NCI-H446 treated with DMSO at 0.1 percent for 48 hours (cell line): ENCODE measurements at regions not wholly inside any gene's neighbourhood (a gene's known extent, or its start where the extent isn't known, plus 50 kb on each side); places are given as distances from the start of the nearest gene placed in this dataset.

Source experiments
- DNase-seq: peaks from one replicate; lab custom pipeline; 2025; lab: John Stamatoyannopoulos, UW

GRCh38 chr1:118736322-118736721, 251.8 kb downstream of the TBX15 start:
- DNase-seq: no peak

DNA sequence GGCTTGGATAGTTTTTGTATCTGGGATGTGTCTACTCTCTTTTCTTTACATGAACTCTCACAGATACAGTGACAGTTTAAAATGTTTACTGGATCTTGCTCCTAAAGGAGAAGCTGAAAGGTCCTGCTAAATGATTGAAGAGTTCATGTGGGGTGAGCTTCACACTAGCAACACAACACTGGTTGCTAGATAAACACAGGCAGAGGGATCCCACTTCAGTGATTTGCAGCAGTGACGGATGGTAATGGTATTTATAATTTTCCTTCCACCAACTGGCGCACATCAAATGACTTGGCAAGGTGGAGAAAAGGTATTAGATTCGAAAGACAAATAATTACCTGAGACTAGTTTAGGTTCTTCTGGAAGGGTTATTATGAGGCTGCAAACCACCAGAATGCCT, 270.2 kb downstream of the TBX15 start:
- no peak for DNase-seq

DNA sequence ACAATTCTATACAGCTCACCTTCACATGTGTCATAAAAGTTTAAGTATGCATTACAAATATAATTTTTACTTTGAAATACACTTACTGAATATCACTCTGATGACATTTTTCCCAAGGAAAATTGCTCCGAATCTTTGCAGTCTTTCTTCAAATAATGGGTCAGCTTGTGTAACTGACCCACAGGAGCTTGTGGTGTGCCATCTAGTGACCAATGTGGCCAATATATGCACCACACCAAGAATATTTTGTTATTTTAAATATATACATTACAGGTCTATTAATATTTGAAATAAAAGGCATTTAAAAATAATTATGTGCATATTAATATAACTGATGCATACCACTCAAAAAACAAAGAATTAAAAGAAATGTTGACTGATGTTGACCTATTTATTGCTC, 271.4 kb downstream of the TBX15 start:
- DNase-seq: no peak

GRCh38 chr1:118711356-118711755, 276.8 kb downstream of the TBX15 start:
- no peak for DNase-seq

DNA sequence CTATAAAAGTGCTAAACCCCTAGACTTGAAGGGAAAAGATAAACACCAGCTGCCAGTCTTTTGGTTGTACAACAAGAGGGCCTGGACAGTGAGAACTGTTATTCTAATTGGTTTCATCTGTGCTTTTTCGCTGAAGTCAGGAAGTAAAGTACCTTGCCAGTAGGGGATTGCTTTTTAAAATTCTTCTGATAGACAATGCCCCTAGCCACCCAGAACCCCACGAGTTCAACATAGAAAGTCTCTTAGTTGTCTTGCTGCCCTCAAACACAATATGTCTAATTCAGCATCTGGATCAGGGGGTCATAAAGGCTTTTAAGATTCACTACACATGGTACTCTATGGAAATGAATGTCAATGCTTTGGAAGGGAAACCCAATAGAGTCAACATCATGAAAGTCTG, 289.2 kb downstream of the TBX15 start:
- no peak for DNase-seq

DNA sequence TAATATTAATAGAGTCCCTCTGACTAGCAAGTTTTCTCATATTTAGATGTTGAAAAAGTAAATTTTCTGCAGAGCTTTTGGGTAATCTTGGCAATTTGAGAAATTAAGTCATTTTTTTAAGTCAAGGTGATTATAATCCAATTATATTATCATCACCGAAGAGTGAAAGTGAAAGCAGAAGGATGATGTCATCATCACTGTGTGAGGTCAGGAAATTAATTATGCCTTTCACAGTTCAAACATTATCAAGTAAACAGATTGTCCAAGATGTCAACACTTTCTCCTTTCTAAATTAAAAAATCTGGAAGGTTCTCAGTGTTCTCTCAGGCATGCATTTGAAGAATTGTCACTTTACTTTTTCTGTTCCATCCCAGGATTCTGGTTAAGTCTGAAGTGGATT, 296.0 kb downstream of the TBX15 start:
- no peak for DNase-seq

- DNase-seq: no peak
Measured at GRCh38 chr1:118688891-118689290, 299.3 kb downstream of the TBX15 start.

- DNase-seq: no peak
Measured at GRCh38 chr1:118661769-118662320, 326.3 kb downstream of the TBX15 start.

GRCh38 chr1:118660769-118661168, 327.4 kb downstream of the TBX15 start:
- DNase-seq: no peak

DNA sequence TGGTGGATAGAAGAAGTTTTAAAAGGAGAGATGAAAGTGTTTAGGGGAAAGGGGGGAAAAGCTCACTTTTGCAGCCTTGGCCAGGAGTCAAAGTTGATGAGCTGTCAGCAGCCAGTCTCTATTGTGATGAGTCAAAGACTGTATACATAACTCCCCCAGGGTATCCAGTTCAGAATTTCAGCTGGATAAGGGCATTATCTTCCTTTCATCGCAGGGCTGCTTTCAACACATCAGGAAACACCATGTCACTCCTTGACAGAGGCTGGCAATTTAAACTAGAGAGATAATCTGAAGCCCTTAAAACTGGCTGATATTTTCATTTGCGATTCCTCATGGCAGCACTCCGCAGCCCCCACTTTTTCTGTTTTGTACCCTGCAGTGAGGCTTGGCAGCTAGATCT, 328.5 kb downstream of the TBX15 start:
- DNase-seq: no peak

GRCh38 chr1:118650107-118650807, 337.9 kb downstream of the TBX15 start:
- no peak for DNase-seq

GRCh38 chr1:118649369-118650106, 338.6 kb downstream of the TBX15 start:
- DNase-seq: no peak

DNA sequence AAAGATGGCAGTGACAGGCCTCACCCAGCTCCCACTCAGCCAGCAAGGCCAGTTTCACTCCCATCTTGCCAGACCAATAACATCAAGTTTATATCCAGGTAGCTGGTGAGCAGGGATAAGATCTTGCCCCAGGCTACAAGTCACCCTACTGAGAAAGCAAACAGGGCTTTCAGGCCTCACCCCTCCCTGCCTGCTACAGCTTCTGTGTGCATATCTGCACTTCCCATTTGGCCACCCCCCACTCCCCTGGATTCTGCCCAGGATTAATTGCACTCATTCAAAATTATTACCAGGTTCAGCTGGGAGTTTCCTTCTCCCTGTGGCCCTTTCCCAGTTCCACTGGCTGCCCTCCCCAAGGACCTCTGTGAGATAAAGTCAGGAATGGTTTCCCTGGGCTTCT, 352.1 kb downstream of the TBX15 start:
- DNase-seq: no peak

DNA sequence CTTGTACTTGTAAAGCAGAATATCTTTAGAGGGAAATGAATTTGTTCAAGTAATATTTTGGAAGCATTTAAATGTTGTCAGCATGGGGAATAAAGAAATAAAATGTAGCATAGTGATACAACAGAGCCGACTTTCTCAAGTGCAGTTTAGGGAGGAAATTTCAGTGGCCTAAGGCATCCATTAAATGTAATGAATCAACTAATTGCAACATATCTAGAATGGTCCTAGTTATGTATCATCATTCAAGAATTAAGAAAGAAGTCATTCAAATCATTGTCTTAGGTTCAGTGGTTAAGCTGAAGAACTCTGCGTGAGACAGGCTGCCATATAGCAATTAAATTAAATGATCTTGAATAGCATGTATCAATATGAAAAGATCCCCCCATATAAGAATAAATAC, 360.7 kb downstream of the TBX15 start:
- DNase-seq: no peak

- no peak for DNase-seq
Measured at GRCh38 chr1:118621839-118622238, 366.3 kb downstream of the TBX15 start.

DNA sequence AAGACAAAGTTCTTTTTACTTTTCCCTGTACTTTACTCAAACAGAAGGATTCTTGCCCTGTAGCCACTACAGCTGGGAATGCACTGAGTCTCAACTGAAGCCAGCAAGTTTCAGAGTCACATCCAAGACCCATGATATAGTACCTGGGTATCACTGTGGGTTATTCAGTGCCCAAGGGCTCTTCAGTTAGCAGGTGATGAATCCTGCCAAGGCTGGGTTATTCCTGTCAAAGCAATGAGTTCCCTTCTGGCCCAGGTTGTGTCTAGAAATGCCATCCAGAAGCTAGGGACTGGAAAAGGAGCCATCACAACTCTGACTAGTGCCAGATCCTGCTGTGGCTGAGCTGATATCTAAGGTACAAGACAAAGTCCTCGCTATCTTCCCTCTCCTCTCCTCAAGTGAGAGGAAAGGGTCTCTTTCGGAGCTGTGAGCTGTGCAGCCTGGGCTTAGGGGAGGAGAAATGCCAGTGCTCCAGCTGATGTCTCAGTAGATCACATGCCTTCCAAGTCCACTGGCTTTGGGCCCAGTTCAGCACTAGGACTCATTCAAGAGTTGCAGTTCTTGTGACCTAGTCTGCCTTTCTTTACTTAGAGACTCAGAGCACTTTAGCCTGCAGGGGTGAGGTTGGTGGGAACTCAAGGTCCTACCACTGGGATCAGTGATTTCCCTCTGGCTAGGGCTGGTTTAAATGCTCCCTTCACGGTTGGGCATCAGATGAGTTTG, 369.4 kb downstream of the TBX15 start:
- peak; percentile 40 for DNase-seq

GRCh38 chr1:118617916-118618315, 370.2 kb downstream of the TBX15 start:
- DNase-seq: no peak

GRCh38 chr1:118615066-118615465, 373.1 kb downstream of the TBX15 start:
- no peak for DNase-seq

- DNase-seq: no peak
Measured at GRCh38 chr1:118589238-118589846, 398.8 kb downstream of the TBX15 start.

GRCh38 chr1:118588566-118588965, 399.6 kb downstream of the TBX15 start:
- no peak for DNase-seq

GRCh38 chr1:118578276-118578675, 393.2 kb upstream of the SPAG17 start:
- no peak for DNase-seq

GRCh38 chr1:118575060-118575459, 390.0 kb upstream of the SPAG17 start:
- no peak for DNase-seq
